Epithelial cell of esophagus (primary cell): ENCODE measurements at regions not wholly inside any gene's neighbourhood (a gene's known extent, or its start where the extent isn't known, plus 50 kb on each side); places are given as distances from the start of the nearest gene placed in this dataset.

Experiments
- DNase-seq: peaks from one replicate; pipeline ENCODE4 v3.0.0; 2010; ENCODE audit warnings: low read depth
- H3K4me3 ChIP-seq: 2 replicates; pipeline ENCODE4 v1.5.1; 2011; ENCODE audit warnings: mild to moderate bottlenecking, low read length, control low read depth
- CTCF ChIP-seq: IDR thresholded peaks from 2 replicates; pipeline ENCODE4 v1.5.1; 2011; ENCODE audit warnings: low read depth, mild to moderate bottlenecking, low read length, control low read depth, inconsistent platforms; ENCODE audit not compliant: insufficient read depth; ENCODE audit errors: missing control alignments

GRCh38 chr21:38930853-38931252 is 125.1 kb downstream of the ETS2 start:
- no peak for TF ChIP-seq CTCF
- H3K4me3 ChIP-seq = no peak overlapping the region

GRCh38 chr21:38930066-38930465 is 124.3 kb downstream of the ETS2 start:
- H3K4me3 ChIP-seq = no peak overlapping the region
- no peak for TF ChIP-seq CTCF
- no peak for DNase-seq

More at GRCh38 chr21:38930853-38931252, 125.1 kb downstream of the ETS2 start:
- DNase-seq = peak; percentile 79

- no peak for TF ChIP-seq CTCF
- DNase-seq = no peak
These were observed 123.9 kb downstream of the ETS2 start for GRCh38 chr21:38929652-38930051.

GRCh38 chr21:38929142-38929541 is 123.4 kb downstream of the ETS2 start:
- no peak overlapping the region for H3K4me3 ChIP-seq
- no peak for DNase-seq
- no peak for TF ChIP-seq CTCF

More at GRCh38 chr21:38929652-38930051, 123.9 kb downstream of the ETS2 start:
- no peak overlapping the region for H3K4me3 ChIP-seq

- no peak overlapping the region for H3K4me3 ChIP-seq
- no peak for TF ChIP-seq CTCF
- no peak for DNase-seq
These were observed 122.0 kb downstream of the ETS2 start for GRCh38 chr21:38927776-38928175.

- peak overlapping the region; percentile 14 for H3K4me3 ChIP-seq
- peak; percentile 89 for DNase-seq
- TF ChIP-seq CTCF = no peak
These were observed 120.2 kb downstream of the ETS2 start for GRCh38 chr21:38925923-38926322.

GRCh38 chr21:38925478-38925877 is 119.7 kb downstream of the ETS2 start:
- no peak for DNase-seq
- no peak overlapping the region for H3K4me3 ChIP-seq
- TF ChIP-seq CTCF = no peak
